ENCODE measurements at regions not wholly inside any gene's neighbourhood (a gene's known extent, or its start where the extent isn't known, plus 50 kb on each side); places are given as distances from the start of the nearest gene placed in this dataset.

- no peak overlapping the region for H3K27ac Mint-ChIP-seq
- H3K4me3 ChIP-seq (ENCODE audit: low read length), result no peak overlapping the region
- no peak overlapping the region for H3K9ac ChIP-seq (ENCODE audit: extremely low read depth, low read length, poor library complexity, severe bottlenecking)
- DNase-seq, result no peak
- no peaks in the 10 kb centered on the region for H3K9me3 Mint-ChIP-seq
- peaks cover 73% of the 10 kb centered on the region for H3K9me3 ChIP-seq (ENCODE audit: control insufficient read depth, low read length)
- no peaks in the 10 kb centered on the region for H3K36me3 ChIP-seq (ENCODE audit: control insufficient read depth, insufficient read depth, low read length)
- no peak overlapping the region for H3K4me3 Mint-ChIP-seq
- TF ChIP-seq, protein P1, sequence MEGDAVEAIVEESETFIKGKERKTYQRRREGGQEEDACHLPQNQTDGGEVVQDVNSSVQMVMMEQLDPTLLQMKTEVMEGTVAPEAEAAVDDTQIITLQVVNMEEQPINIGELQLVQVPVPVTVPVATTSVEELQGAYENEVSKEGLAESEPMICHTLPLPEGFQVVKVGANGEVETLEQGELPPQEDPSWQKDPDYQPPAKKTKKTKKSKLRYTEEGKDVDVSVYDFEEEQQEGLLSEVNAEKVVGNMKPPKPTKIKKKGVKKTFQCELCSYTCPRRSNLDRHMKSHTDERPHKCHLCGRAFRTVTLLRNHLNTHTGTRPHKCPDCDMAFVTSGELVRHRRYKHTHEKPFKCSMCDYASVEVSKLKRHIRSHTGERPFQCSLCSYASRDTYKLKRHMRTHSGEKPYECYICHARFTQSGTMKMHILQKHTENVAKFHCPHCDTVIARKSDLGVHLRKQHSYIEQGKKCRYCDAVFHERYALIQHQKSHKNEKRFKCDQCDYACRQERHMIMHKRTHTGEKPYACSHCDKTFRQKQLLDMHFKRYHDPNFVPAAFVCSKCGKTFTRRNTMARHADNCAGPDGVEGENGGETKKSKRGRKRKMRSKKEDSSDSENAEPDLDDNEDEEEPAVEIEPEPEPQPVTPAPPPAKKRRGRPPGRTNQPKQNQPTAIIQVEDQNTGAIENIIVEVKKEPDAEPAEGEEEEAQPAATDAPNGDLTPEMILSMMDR (conservative IDR thresholded peaks at IDR 0.05), result no peak
- no peaks in the 10 kb centered on the region for H3K36me3 Mint-ChIP-seq (ENCODE audit: low read depth)
- H3K4me1 ChIP-seq (ENCODE audit: control insufficient read depth, insufficient read depth, low read length), result no peaks in the 10 kb centered on the region
- 88 to 93% methylated on average over 3 of the region's 3 CpGs for WGBS, 2 experiments (ENCODE audit: insufficient coverage in 1 of 2, insufficient read length in 1 of 2)
- no peaks in the 10 kb centered on the region for H3K27me3 ChIP-seq (ENCODE audit: control insufficient read depth, insufficient read depth, low read length, poor library complexity, severe bottlenecking)
- no peaks in the 10 kb centered on the region for H3K27me3 Mint-ChIP-seq (ENCODE audit: insufficient read depth)
- H3K27ac ChIP-seq (ENCODE audit: low read depth, low read length), result no peak overlapping the region
- H3K4me1 Mint-ChIP-seq, result peaks cover 1% of the 10 kb centered on the region
These were observed 322.5 kb downstream of the CHL1 start for GRCh38 chr3:519026-519425.

DNA sequence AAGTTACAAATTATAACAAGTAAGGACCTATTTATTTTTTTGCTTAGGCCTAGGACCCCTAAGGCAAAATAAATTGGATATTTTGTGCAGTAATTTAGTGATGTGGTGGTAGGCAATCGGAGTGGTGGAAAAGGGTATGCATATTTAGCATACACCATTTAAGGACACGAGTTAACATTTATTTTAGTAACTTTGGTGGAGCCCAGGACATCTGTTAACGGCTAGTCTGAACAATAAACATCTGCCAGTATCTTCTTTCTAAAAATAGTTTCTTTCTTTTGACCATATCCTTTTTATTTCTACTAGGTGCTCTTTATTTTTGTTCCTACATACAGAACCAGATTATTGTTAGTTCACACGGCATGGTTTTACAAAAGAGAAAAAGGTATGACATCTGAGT, 326.3 kb downstream of the CHL1 start:
- Histone ChIP-seq H3K9ac (ENCODE audit: extremely low read depth, low read length, poor library complexity, severe bottlenecking) (no peak overlapping the region), H3K9me3 (ENCODE audit: control insufficient read depth, low read length) (peaks cover 68% of the 10 kb centered on the region), H3K27me3 (ENCODE audit: control insufficient read depth, insufficient read depth, low read length, poor library complexity, severe bottlenecking) (no peaks in the 10 kb centered on the region), H3K4me3 (ENCODE audit: low read length) (peak overlapping the region; percentile 17), H3K4me1 (ENCODE audit: control insufficient read depth, insufficient read depth, low read length) (no peaks in the 10 kb centered on the region), H3K36me3 (ENCODE audit: control insufficient read depth, insufficient read depth, low read length) (no peaks in the 10 kb centered on the region), H3K27ac (ENCODE audit: low read depth, low read length) (no peak overlapping the region)
- TF ChIP-seq, protein P1 (conservative IDR thresholded peaks at IDR 0.05), result no peak
- no peak overlapping the region for H3K4me3 Mint-ChIP-seq
- H3K27me3 Mint-ChIP-seq (ENCODE audit: insufficient read depth), result no peaks in the 10 kb centered on the region
- 67 to 93% methylated on average over 2 to 4 of the region's 4 CpGs for WGBS, 2 experiments (ENCODE audit: insufficient coverage in 1 of 2, insufficient read length in 1 of 2)
- H3K4me1 Mint-ChIP-seq, result peaks cover 4% of the 10 kb centered on the region
- DNase-seq, result no peak
- no peaks in the 10 kb centered on the region for H3K9me3 Mint-ChIP-seq
- no peak overlapping the region for H3K27ac Mint-ChIP-seq
- no peaks in the 10 kb centered on the region for H3K36me3 Mint-ChIP-seq (ENCODE audit: low read depth)

GRCh38 chr3:525415-525814, 328.9 kb downstream of the CHL1 start:
- H3K27me3 ChIP-seq (ENCODE audit: control insufficient read depth, insufficient read depth, low read length, poor library complexity, severe bottlenecking), result no peaks in the 10 kb centered on the region
- H3K36me3 Mint-ChIP-seq (ENCODE audit: low read depth), result no peaks in the 10 kb centered on the region
- no peak overlapping the region for H3K4me3 ChIP-seq (ENCODE audit: low read length)
- H3K9ac ChIP-seq (ENCODE audit: extremely low read depth, low read length, poor library complexity, severe bottlenecking), result no peak overlapping the region
- H3K36me3 ChIP-seq (ENCODE audit: control insufficient read depth, insufficient read depth, low read length), result no peaks in the 10 kb centered on the region
- H3K9me3 Mint-ChIP-seq, result peaks cover 3% of the 10 kb centered on the region
- H3K27me3 Mint-ChIP-seq (ENCODE audit: insufficient read depth), result no peaks in the 10 kb centered on the region
- H3K27ac Mint-ChIP-seq, result no peak overlapping the region
- 73 to 82% methylated on average over 3 of the region's 3 CpGs for WGBS, 2 experiments (ENCODE audit: insufficient coverage in 1 of 2, insufficient read length in 1 of 2)
- H3K27ac ChIP-seq (ENCODE audit: low read depth, low read length), result no peak overlapping the region
- no peaks in the 10 kb centered on the region for H3K4me1 ChIP-seq (ENCODE audit: control insufficient read depth, insufficient read depth, low read length)
- no peak overlapping the region for H3K4me3 Mint-ChIP-seq
- peaks cover 4% of the 10 kb centered on the region for H3K4me1 Mint-ChIP-seq
- peaks cover 70% of the 10 kb centered on the region for H3K9me3 ChIP-seq (ENCODE audit: control insufficient read depth, low read length)
- TF ChIP-seq, protein P1 (conservative IDR thresholded peaks at IDR 0.05), result no peak
- DNase-seq, result no peak
